ENCODE measurements at regions not wholly inside any gene's neighbourhood (a gene's known extent, or its start where the extent isn't known, plus 50 kb on each side); places are given as distances from the start of the nearest gene placed in this dataset.

DNA sequence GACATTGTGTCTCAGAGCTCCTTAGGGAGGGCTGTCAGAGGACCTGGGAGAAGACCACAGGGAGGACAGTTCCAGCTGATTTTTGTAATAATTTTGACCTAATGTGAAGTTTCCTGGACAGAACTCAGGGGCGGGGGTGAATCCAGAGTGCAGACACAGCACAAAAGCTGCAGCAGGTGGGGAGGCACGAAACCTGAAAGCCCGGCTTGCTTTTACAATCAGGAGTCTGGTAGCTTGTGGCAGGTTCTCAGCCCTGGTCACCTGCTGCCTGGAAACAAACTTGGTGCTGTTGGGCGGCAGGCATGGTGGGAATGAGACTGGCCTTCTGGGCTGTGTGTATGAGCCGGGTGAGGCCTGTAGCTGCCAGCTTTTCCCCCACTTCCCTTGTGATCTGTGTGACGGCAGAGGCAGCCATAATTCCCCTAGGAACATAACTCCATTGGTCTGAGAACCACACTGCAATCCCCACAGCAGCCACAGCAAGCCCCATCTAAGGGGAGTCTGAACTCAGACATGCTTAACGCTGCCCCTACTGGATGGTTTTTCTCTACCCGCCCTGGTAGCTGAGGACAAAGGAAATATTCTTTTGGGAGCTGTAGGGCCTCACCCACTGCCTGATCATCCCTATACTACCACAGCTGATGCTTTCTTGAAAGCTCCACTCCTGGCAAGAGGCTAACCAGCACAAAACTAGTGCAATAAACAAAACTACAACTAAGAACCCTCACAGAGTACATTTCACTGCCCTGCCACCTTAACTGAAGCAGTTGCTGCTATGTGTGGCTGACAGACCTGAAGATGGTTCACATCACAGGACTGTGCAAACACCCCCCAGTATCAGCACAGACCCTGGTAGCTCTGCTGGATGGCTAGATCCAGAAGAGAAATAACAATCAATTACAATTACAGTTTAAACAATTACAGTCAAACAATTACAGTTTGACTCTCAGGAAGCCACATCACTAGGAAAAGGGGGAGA lies 1055.1 kb upstream of the GJE1 start:
- H2AFZ ChIP-seq (ENCODE audit: low read length) = peak overlapping the region; percentile 11
- DNase-seq (ENCODE audit: insufficient read length, low spot score, missing footprints) = peak; percentile 2
- peak; percentile 38 for TF ChIP-seq CTCF (IDR thresholded peaks at IDR 0.05; ENCODE audit: extremely low read depth, low read depth, low read length)

DNA sequence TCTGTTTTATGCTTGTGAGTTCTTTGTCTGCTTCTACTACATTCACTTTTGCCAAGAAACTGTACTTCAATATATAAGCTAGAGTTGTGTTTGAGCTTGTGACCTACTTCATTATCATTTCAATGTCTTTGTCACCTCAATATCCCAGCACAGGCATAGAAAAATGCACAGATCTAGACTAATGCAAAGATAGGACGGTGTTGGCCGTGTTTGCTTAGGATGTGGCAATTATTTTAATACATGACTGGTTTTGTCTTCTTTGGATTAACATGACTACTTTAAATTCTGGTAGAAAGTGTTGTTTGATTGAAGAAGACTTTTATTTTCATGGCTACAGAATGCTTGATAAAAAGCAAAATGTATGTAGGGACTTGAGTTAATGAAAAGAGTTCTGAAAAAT lies 1075.0 kb upstream of the GJE1 start:
- Histone ChIP-seq H3K36me3 (ENCODE audit: insufficient read depth, low read length) (no peaks in the 10 kb centered on the region), H3K4me3 (ENCODE audit: insufficient read depth, low read length) (no peak overlapping the region), H3K27me3 (ENCODE audit: insufficient read depth, low read length) (no peaks in the 10 kb centered on the region), H3K9me3 (ENCODE audit: low read depth, low read length) (no peaks in the 10 kb centered on the region), H3K79me2 (ENCODE audit: insufficient read depth, low read length) (no peaks in the 10 kb centered on the region), H4K20me1 (ENCODE audit: insufficient read depth, low read length) (no peaks in the 10 kb centered on the region), H3K4me1 (ENCODE audit: insufficient read depth, low read length) (no peaks in the 10 kb centered on the region), H3K27ac (ENCODE audit: low read depth, low read length) (no peak overlapping the region), H3K4me2 (ENCODE audit: insufficient read depth, low read length) (no peak overlapping the region), H2AFZ (ENCODE audit: low read length) (no peak overlapping the region)
- TF ChIP-seq CTCF (IDR thresholded peaks at IDR 0.05; ENCODE audit: extremely low read depth, low read depth, low read length) = no peak
- no peak for DNase-seq (ENCODE audit: insufficient read length, low spot score, missing footprints)

More for the DNA sequence above, 1055.1 kb upstream of the GJE1 start:
- Histone ChIP-seq H3K27ac (ENCODE audit: low read depth, low read length) (no peak overlapping the region), H3K9me3 (ENCODE audit: low read depth, low read length) (no peaks in the 10 kb centered on the region), H3K4me2 (ENCODE audit: insufficient read depth, low read length) (no peak overlapping the region), H3K4me1 (ENCODE audit: insufficient read depth, low read length) (no peaks in the 10 kb centered on the region), H4K20me1 (ENCODE audit: insufficient read depth, low read length) (no peaks in the 10 kb centered on the region), H3K36me3 (ENCODE audit: insufficient read depth, low read length) (no peaks in the 10 kb centered on the region), H3K27me3 (ENCODE audit: insufficient read depth, low read length) (no peaks in the 10 kb centered on the region), H3K79me2 (ENCODE audit: insufficient read depth, low read length) (no peaks in the 10 kb centered on the region), H3K4me3 (ENCODE audit: insufficient read depth, low read length) (no peak overlapping the region)

- TF ChIP-seq CTCF (IDR thresholded peaks at IDR 0.05; ENCODE audit: extremely low read depth, low read depth, low read length) = no peak
Measured at GRCh38 chr6:141056945-141057625, 1075.6 kb upstream of the GJE1 start.

GRCh38 chr6:141050471-141050870 lies 1082.3 kb upstream of the GJE1 start:
- no peaks in the 10 kb centered on the region for H4K20me1 ChIP-seq (ENCODE audit: insufficient read depth, low read length)
- H3K4me2 ChIP-seq (ENCODE audit: insufficient read depth, low read length) = no peak overlapping the region
- no peaks in the 10 kb centered on the region for H3K4me1 ChIP-seq (ENCODE audit: insufficient read depth, low read length)
- no peaks in the 10 kb centered on the region for H3K9me3 ChIP-seq (ENCODE audit: low read depth, low read length)
- no peak overlapping the region for H2AFZ ChIP-seq (ENCODE audit: low read length)
- no peak for TF ChIP-seq CTCF (IDR thresholded peaks at IDR 0.05; ENCODE audit: extremely low read depth, low read depth, low read length)
- no peaks in the 10 kb centered on the region for H3K27me3 ChIP-seq (ENCODE audit: insufficient read depth, low read length)
- H3K79me2 ChIP-seq (ENCODE audit: insufficient read depth, low read length) = no peaks in the 10 kb centered on the region
- H3K36me3 ChIP-seq (ENCODE audit: insufficient read depth, low read length) = no peaks in the 10 kb centered on the region
- DNase-seq (ENCODE audit: insufficient read length, low spot score, missing footprints) = no peak
- no peak overlapping the region for H3K27ac ChIP-seq (ENCODE audit: low read depth, low read length)
- no peak overlapping the region for H3K4me3 ChIP-seq (ENCODE audit: insufficient read depth, low read length)

More at GRCh38 chr6:141056945-141057625, 1075.6 kb upstream of the GJE1 start:
- H2AFZ ChIP-seq (ENCODE audit: low read length) = no peak overlapping the region
- H4K20me1 ChIP-seq (ENCODE audit: insufficient read depth, low read length) = no peaks in the 10 kb centered on the region
- H3K27ac ChIP-seq (ENCODE audit: low read depth, low read length) = no peak overlapping the region
- no peak overlapping the region for H3K4me2 ChIP-seq (ENCODE audit: insufficient read depth, low read length)
- no peaks in the 10 kb centered on the region for H3K4me1 ChIP-seq (ENCODE audit: insufficient read depth, low read length)
- H3K9me3 ChIP-seq (ENCODE audit: low read depth, low read length) = no peaks in the 10 kb centered on the region
- H3K79me2 ChIP-seq (ENCODE audit: insufficient read depth, low read length) = no peaks in the 10 kb centered on the region
- H3K4me3 ChIP-seq (ENCODE audit: insufficient read depth, low read length) = no peak overlapping the region
- no peaks in the 10 kb centered on the region for H3K36me3 ChIP-seq (ENCODE audit: insufficient read depth, low read length)
- H3K27me3 ChIP-seq (ENCODE audit: insufficient read depth, low read length) = no peaks in the 10 kb centered on the region
- DNase-seq (ENCODE audit: insufficient read length, low spot score, missing footprints) = no peak
